ENCODE measurements at regions not wholly inside any gene's neighbourhood (a gene's known extent, or its start where the extent isn't known, plus 50 kb on each side); places are given as distances from the start of the nearest gene placed in this dataset.
A peak's percentile ranks its signal among the peaks of the same experiment; 100 is the strongest.

GRCh38 chr12:111310076-111310870 is 58.6 kb downstream of the PHETA1 start:
- Histone ChIP-seq H3K36me3 (ENCODE audit: control insufficient read depth in 3 of 3, insufficient read depth in 2 of 3, low read depth in 1 of 3, low read length in 3 of 3) (no peaks in the 10 kb centered on the region), H3K4me1 (ENCODE audit: control insufficient read depth in 3 of 3, insufficient read depth in 2 of 3, low read depth in 1 of 3, low read length in 2 of 3) (no peaks in the 10 kb centered on the region), H3K27ac (ENCODE audit: low read depth in 1 of 3, low read length in 2 of 3) (no peak overlapping the region), H3K27me3 (ENCODE audit: control insufficient read depth in 3 of 3, insufficient read depth in 3 of 3, low read length in 3 of 3) (peaks cover 0 to 3% (median 0%) of the 10 kb centered on the region in 3 donors), H3K9me3 (ENCODE audit: control insufficient read depth in 2 of 2, insufficient read depth in 1 of 2, low read depth in 1 of 2, low read length in 1 of 2) (peaks cover 2 to 11% of the 10 kb centered on the region in 2 donors), H3K4me3 (ENCODE audit: low read depth in 1 of 3, low read length in 3 of 3) (no peak overlapping the region)
- DNase-seq, result no peak
- WGBS, 3 donors, result 80 to 85% (median 81%) methylated on average over 28 to 37 of the region's 37 CpGs
- no peak for FAIRE-seq

- 43 to 64% (median 54%) methylated on average over 2 to 3 of the region's 3 CpGs for WGBS, 3 donors
- FAIRE-seq, result no peak
- no peak for DNase-seq
- Histone ChIP-seq H3K27ac (ENCODE audit: low read depth in 1 of 3, low read length in 2 of 3) (no peak overlapping the region), H3K4me3 (ENCODE audit: low read depth in 1 of 3, low read length in 3 of 3) (no peak overlapping the region), H3K4me1 (ENCODE audit: control insufficient read depth in 3 of 3, insufficient read depth in 2 of 3, low read depth in 1 of 3, low read length in 2 of 3) (no peaks in the 10 kb centered on the region), H3K27me3 (ENCODE audit: control insufficient read depth in 3 of 3, insufficient read depth in 3 of 3, low read length in 3 of 3) (peaks cover 0 to 3% (median 0%) of the 10 kb centered on the region in 3 donors), H3K9me3 (ENCODE audit: control insufficient read depth in 2 of 2, insufficient read depth in 1 of 2, low read depth in 1 of 2, low read length in 1 of 2) (peaks cover 2 to 18% of the 10 kb centered on the region in 2 donors), H3K36me3 (ENCODE audit: control insufficient read depth in 3 of 3, insufficient read depth in 2 of 3, low read depth in 1 of 3, low read length in 3 of 3) (no peaks in the 10 kb centered on the region)
These were observed 59.3 kb downstream of the PHETA1 start for GRCh38 chr12:111309584-111309983.

GRCh38 chr12:111308473-111308872 is 60.4 kb downstream of the PHETA1 start:
- H3K4me3 ChIP-seq (ENCODE audit: low read depth in 1 of 3, low read length in 3 of 3), result no peak overlapping the region
- WGBS, 3 donors, result 79 to 86% (median 83%) methylated on average over 7 of the region's 7 CpGs
- H3K36me3 ChIP-seq (ENCODE audit: control insufficient read depth in 3 of 3, insufficient read depth in 2 of 3, low read depth in 1 of 3, low read length in 3 of 3), result no peaks in the 10 kb centered on the region
- no peak for FAIRE-seq
- no peak for DNase-seq
- peaks cover 0 to 3% (median 0%) of the 10 kb centered on the region in 3 donors for H3K27me3 ChIP-seq (ENCODE audit: control insufficient read depth in 3 of 3, insufficient read depth in 3 of 3, low read length in 3 of 3)
- H3K4me1 ChIP-seq (ENCODE audit: control insufficient read depth in 3 of 3, insufficient read depth in 2 of 3, low read depth in 1 of 3, low read length in 2 of 3), result no peaks in the 10 kb centered on the region
- peaks cover 2 to 29% of the 10 kb centered on the region in 2 donors for H3K9me3 ChIP-seq (ENCODE audit: control insufficient read depth in 2 of 2, insufficient read depth in 1 of 2, low read depth in 1 of 2, low read length in 1 of 2)
- no peak overlapping the region for H3K27ac ChIP-seq (ENCODE audit: low read depth in 1 of 3, low read length in 2 of 3)

DNA sequence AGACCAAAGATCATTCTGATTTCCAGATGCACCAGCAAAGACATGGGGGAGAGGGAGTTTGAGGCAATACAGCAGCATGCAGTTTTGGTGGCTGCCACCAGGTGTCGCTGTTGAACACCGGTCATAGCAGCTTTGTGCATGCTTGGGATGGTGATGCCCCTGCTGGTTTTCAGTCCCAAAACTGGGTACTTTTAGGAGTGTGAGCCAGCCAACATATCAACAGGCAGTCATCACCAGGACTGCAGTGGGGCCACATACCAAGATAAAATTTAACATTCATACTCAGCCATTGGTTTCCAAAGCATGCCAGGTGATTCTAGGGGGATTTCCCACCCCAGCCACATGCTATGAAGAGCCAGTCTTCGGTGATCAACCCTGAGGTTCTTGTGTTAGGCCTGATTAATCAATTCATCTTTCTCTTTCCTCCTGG is 64.2 kb downstream of the PHETA1 start:
- H3K27me3 ChIP-seq (ENCODE audit: control insufficient read depth in 3 of 3, insufficient read depth in 3 of 3, low read length in 3 of 3), result no peaks in the 10 kb centered on the region
- H3K27ac ChIP-seq (ENCODE audit: low read depth in 1 of 3, low read length in 2 of 3), result no peak overlapping the region
- no peaks in the 10 kb centered on the region for H3K36me3 ChIP-seq (ENCODE audit: control insufficient read depth in 3 of 3, insufficient read depth in 2 of 3, low read depth in 1 of 3, low read length in 3 of 3)
- WGBS, 3 donors, result 47 to 61% (median 56%) methylated on average over 3 of the region's 3 CpGs
- no peaks in the 10 kb centered on the region for H3K4me1 ChIP-seq (ENCODE audit: control insufficient read depth in 3 of 3, insufficient read depth in 2 of 3, low read depth in 1 of 3, low read length in 2 of 3)
- DNase-seq, result no peak
- FAIRE-seq, result no peak
- H3K9me3 ChIP-seq (ENCODE audit: control insufficient read depth in 2 of 2, insufficient read depth in 1 of 2, low read depth in 1 of 2, low read length in 1 of 2), result peaks cover 2 to 30% of the 10 kb centered on the region in 2 donors
- H3K4me3 ChIP-seq (ENCODE audit: low read depth in 1 of 3, low read length in 3 of 3), result no peak overlapping the region

DNA sequence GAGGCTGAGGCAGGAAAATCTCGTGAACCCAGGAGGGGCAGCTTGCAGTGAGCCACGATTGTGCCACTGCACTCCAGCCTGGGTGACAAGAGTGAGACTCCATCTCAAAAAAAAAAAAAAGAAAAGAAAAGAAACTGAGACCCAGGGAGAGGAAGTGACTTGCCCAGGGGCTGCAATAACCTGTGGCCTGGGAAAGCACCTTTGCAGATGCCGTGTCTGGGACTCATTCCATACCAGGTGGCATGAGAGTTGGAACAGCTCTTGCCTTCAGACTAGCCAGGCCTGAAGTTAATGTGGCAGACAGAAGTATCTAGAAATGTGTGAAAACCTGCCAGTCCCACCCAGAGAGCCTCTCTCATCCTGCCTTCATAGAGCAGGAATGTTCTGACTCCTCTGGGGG is 65.4 kb downstream of the PHETA1 start:
- FAIRE-seq, result no peak
- H3K27ac ChIP-seq (ENCODE audit: low read depth in 1 of 3, low read length in 2 of 3), result no peak overlapping the region
- H3K4me3 ChIP-seq (ENCODE audit: low read depth in 1 of 3, low read length in 3 of 3), result no peak overlapping the region
- no peak for DNase-seq
- H3K9me3 ChIP-seq (ENCODE audit: control insufficient read depth in 2 of 2, insufficient read depth in 1 of 2, low read depth in 1 of 2, low read length in 1 of 2), result peaks cover 2 to 30% of the 10 kb centered on the region in 2 donors
- H3K27me3 ChIP-seq (ENCODE audit: control insufficient read depth in 3 of 3, insufficient read depth in 3 of 3, low read length in 3 of 3), result no peaks in the 10 kb centered on the region
- no peaks in the 10 kb centered on the region for H3K36me3 ChIP-seq (ENCODE audit: control insufficient read depth in 3 of 3, insufficient read depth in 2 of 3, low read depth in 1 of 3, low read length in 3 of 3)
- 69 to 80% (median 72%) methylated on average over 3 of the region's 3 CpGs for WGBS, 3 donors
- no peaks in the 10 kb centered on the region for H3K4me1 ChIP-seq (ENCODE audit: control insufficient read depth in 3 of 3, insufficient read depth in 2 of 3, low read depth in 1 of 3, low read length in 2 of 3)

DNA sequence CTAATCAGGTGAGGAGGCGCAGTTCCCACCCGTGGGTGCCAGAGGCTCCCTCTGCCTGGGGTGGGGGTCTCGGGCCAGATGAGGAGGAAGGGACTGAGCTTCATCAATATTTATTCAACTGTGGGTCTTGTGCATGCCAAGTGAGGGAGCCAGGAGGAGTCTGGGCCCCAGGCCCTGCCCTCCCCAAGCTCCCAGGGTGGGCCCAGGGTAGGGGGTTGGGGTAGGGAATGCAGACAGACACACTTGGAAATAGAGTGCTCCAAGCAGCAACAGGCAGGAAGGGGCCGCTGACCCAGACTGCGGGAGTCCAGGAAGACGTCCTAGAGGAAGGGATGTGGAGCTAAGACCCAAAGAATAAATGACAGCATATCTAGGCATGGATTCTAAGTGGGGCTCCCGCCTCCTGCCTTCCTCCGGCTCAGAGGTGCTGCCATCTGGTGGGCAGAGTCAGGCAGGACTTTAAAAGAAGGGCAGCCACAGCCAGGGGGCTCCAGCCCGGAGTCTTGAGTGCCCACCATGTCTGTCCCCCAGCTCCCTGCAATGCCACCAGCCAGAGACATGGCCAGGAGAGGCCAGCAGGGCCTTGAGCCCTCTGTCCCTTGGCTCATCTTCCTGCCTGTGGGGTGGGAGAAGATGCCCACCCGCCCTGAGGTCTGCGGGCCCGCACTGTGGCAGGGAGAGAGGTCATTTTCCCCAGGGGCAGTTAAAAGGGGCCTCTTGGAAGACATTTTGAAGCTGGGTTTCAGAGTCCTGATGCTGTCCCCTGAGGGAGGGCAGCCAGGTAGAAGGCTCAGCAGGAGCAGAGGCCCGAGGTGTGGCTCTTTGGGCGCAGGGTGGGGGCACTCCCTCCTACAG is 70.1 kb downstream of the PHETA1 start:
- 53 to 55% (median 54%) methylated on average over 14 of the region's 14 CpGs for WGBS, 3 donors
- H3K9me3 ChIP-seq (ENCODE audit: control insufficient read depth in 2 of 2, insufficient read depth in 1 of 2, low read depth in 1 of 2, low read length in 1 of 2), result peaks cover 0 to 5% of the 10 kb centered on the region in 2 donors
- no peak overlapping the region for H3K27ac ChIP-seq (ENCODE audit: low read depth in 1 of 3, low read length in 2 of 3)
- no peaks in the 10 kb centered on the region for H3K27me3 ChIP-seq (ENCODE audit: control insufficient read depth in 3 of 3, insufficient read depth in 3 of 3, low read length in 3 of 3)
- DNase-seq (peak; percentile 25 to 47), FAIRE-seq (no peak)
- H3K4me1 ChIP-seq (ENCODE audit: control insufficient read depth in 3 of 3, insufficient read depth in 2 of 3, low read depth in 1 of 3, low read length in 2 of 3), result no peaks in the 10 kb centered on the region
- no peak overlapping the region for H3K4me3 ChIP-seq (ENCODE audit: low read depth in 1 of 3, low read length in 3 of 3)
- H3K36me3 ChIP-seq (ENCODE audit: control insufficient read depth in 3 of 3, insufficient read depth in 2 of 3, low read depth in 1 of 3, low read length in 3 of 3), result no peaks in the 10 kb centered on the region

DNA sequence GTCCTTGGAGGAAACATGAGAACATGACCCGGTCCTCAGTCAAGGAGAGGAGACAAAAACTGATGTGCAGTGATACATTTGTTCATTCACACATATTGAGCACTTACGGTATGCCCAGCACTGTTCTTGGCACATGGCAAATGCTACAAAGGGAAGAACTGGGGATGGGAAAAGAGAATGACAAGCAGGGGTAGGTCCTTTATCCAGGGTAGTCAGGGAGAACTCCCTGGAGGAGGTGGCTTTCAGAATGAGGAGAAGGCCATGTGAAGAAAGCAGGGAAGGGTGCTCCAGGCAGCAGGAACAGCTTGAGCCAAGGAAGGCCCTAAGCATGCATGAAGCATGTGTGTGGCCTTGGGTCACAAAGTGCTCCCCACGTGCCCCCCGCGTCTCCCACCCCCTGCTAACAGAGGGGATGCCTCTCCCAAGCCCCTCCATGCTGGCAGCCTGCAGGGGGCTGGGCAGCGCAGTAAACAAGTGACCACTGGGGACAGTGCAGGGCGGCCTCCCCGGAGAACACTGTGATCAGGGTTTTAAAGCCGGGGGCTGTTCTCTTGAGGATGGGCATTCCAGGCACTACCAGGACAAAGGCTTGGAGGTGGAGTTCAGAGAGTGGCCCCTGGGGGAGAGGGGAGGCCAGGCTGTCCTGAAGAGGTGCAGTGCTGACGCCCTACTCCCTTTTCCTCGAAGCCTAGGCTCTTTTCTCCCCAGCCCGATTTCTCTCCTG is 71.0 kb downstream of the PHETA1 start:
- no peak overlapping the region for H3K4me3 ChIP-seq (ENCODE audit: low read depth in 1 of 3, low read length in 3 of 3)
- no peaks in the 10 kb centered on the region for H3K4me1 ChIP-seq (ENCODE audit: control insufficient read depth in 3 of 3, insufficient read depth in 2 of 3, low read depth in 1 of 3, low read length in 2 of 3)
- no peaks in the 10 kb centered on the region for H3K9me3 ChIP-seq (ENCODE audit: control insufficient read depth in 2 of 2, insufficient read depth in 1 of 2, low read depth in 1 of 2, low read length in 1 of 2)
- FAIRE-seq (no peak), DNase-seq (no peak)
- H3K36me3 ChIP-seq (ENCODE audit: control insufficient read depth in 3 of 3, insufficient read depth in 2 of 3, low read depth in 1 of 3, low read length in 3 of 3), result no peaks in the 10 kb centered on the region
- no peaks in the 10 kb centered on the region for H3K27me3 ChIP-seq (ENCODE audit: control insufficient read depth in 3 of 3, insufficient read depth in 3 of 3, low read length in 3 of 3)
- 77 to 81% (median 79%) methylated on average over 12 of the region's 12 CpGs for WGBS, 3 donors
- H3K27ac ChIP-seq (ENCODE audit: low read depth in 1 of 3, low read length in 2 of 3), result no peak overlapping the region

- FAIRE-seq, result no peak
These were observed 71.9 kb downstream of the PHETA1 start for GRCh38 chr12:111296906-111297463.

More at GRCh38 chr12:111296906-111297463, 71.9 kb downstream of the PHETA1 start:
- WGBS, 3 donors, result 75 to 80% (median 75%) methylated on average over 7 of the region's 7 CpGs
- no peak overlapping the region for H3K27ac ChIP-seq (ENCODE audit: low read depth in 1 of 3, low read length in 2 of 3)
- no peaks in the 10 kb centered on the region for H3K9me3 ChIP-seq (ENCODE audit: control insufficient read depth in 2 of 2, insufficient read depth in 1 of 2, low read depth in 1 of 2, low read length in 1 of 2)
- H3K4me1 ChIP-seq (ENCODE audit: control insufficient read depth in 3 of 3, insufficient read depth in 2 of 3, low read depth in 1 of 3, low read length in 2 of 3), result no peaks in the 10 kb centered on the region
- no peak overlapping the region for H3K4me3 ChIP-seq (ENCODE audit: low read depth in 1 of 3, low read length in 3 of 3)
- DNase-seq, result no peak
- H3K36me3 ChIP-seq (ENCODE audit: control insufficient read depth in 3 of 3, insufficient read depth in 2 of 3, low read depth in 1 of 3, low read length in 3 of 3), result no peaks in the 10 kb centered on the region
- no peaks in the 10 kb centered on the region for H3K27me3 ChIP-seq (ENCODE audit: control insufficient read depth in 3 of 3, insufficient read depth in 3 of 3, low read length in 3 of 3)

Measured in small intestine (tissue), 7 donors.